DND-41 (cell line): ENCODE measurements at regions not wholly inside any gene's neighbourhood (a gene's known extent, or its start where the extent isn't known, plus 50 kb on each side); places are given as distances from the start of the nearest gene placed in this dataset.

Source experiments
- EZH2 ChIP-seq: IDR thresholded peaks from 3 replicates; pipeline ENCODE4 v1.6.1; 2012; ENCODE audit warnings: borderline replicate concordance, low read depth, mild to moderate bottlenecking, moderate library complexity, low read length, inconsistent platforms; ENCODE audit not compliant: severe bottlenecking
- TF ChIP-seq, protein P1 (sequence below): IDR thresholded peaks from 2 replicates; pipeline ENCODE4 v1.5.1; 2012; ENCODE audit warnings: borderline replicate concordance, low read length, moderate library complexity, mild to moderate bottlenecking; ENCODE audit not compliant: poor library complexity, severe bottlenecking; ENCODE audit errors: extremely low read depth

DNA sequence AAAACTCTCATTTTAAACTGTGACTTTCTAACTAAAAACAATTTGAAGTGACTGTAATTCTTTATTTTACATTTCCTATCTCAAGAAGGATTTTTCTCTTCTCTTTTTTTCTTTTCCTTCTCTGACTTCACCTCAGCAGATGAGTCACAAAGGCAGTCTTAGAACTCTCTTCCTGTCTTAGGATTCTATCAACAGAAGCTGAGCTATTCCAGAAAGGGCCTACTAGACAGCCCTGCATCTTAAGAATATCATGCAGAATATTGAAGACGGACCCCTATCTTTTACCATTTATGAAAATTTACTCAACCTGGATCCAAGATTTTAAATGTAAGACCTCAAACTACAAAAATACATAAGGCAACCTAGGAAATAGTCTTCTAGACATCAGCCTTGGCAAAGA lies 365.7 kb upstream of the SEMA3C start:
- TF ChIP-seq, protein P1, sequence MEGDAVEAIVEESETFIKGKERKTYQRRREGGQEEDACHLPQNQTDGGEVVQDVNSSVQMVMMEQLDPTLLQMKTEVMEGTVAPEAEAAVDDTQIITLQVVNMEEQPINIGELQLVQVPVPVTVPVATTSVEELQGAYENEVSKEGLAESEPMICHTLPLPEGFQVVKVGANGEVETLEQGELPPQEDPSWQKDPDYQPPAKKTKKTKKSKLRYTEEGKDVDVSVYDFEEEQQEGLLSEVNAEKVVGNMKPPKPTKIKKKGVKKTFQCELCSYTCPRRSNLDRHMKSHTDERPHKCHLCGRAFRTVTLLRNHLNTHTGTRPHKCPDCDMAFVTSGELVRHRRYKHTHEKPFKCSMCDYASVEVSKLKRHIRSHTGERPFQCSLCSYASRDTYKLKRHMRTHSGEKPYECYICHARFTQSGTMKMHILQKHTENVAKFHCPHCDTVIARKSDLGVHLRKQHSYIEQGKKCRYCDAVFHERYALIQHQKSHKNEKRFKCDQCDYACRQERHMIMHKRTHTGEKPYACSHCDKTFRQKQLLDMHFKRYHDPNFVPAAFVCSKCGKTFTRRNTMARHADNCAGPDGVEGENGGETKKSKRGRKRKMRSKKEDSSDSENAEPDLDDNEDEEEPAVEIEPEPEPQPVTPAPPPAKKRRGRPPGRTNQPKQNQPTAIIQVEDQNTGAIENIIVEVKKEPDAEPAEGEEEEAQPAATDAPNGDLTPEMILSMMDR: no peak
- no peak for TF ChIP-seq EZH2
